Ammon's horn (tissue), 1 donor: ENCODE measurements at regions not wholly inside any gene's neighbourhood (a gene's known extent, or its start where the extent isn't known, plus 50 kb on each side); places are given as distances from the start of the nearest gene placed in this dataset.
"Not testable (repeated sequence)": the region's sequence is repeated elsewhere in the genome, so short reads cannot be mapped to it uniquely, and the experiment has no call there.

ENCODE experiments used
- DNase-seq: peaks from one replicate; pipeline ENCODE4 v3.0.0-alpha.2; 2016; ENCODE audit warnings: low spot score

- no peak for DNase-seq
Measured at GRCh38 chr14:55767286-55767685, 187.3 kb downstream of the KTN1 start.

DNA sequence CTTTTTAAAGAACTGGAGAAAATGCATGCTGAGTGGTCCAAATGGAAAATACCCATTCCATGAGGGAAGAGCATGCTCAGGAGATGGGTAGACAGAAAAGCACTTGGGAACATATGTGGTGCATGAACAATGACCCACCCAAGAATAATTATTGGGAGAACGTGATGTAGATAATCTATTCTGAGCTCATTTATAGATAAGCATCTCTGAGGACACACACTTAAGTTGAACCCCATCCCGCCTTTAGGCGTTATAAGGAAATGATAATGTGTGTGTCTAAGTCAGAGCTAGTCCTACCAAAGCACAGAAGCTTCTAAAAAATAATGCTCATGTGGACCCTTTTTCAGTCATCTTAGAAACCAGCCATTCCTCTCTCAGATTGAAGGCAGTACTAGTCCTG is 189.9 kb downstream of the KTN1 start:
- no peak for DNase-seq

GRCh38 chr14:55771242-55771981 is 191.4 kb downstream of the KTN1 start:
- DNase-seq, result no peak

DNA sequence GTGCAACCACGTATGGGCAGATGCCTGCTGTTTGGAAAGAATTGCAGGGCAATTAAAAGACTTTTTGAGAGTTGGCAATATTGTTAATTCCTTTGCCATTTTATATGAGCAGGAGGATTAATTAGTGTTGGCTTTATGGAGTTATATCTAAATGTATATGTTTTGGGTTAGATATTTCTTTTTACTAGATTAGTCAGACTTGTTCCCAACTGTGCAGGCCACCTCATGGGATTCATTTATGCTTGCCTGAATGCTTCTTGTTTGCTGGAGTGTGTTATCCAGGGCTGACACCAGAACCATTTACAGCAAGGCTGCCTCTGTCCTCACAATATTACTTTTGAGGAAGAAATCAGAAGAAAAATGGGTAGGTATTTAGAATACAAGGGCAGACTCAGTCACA is 192.5 kb downstream of the KTN1 start:
- no peak for DNase-seq

DNA sequence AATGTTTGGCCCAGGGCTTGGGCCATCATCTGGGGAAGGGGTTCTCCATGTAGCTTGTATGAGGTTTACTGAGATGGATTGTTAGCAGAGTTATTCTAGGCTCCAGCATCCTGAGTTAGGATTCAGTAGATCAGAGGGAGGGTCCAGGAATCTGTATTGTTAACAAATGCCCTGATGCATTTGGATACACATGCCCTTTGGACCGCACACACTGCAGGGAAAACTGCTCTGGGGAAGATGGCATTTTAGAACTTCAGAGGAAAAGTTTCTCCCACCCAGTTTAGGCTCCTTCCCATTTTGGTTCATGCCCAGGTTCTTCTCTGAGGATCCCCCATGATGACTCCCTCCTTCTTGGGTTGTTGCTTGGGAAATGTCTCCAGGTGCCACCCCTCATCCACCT is 193.3 kb downstream of the KTN1 start:
- no peak for DNase-seq

DNA sequence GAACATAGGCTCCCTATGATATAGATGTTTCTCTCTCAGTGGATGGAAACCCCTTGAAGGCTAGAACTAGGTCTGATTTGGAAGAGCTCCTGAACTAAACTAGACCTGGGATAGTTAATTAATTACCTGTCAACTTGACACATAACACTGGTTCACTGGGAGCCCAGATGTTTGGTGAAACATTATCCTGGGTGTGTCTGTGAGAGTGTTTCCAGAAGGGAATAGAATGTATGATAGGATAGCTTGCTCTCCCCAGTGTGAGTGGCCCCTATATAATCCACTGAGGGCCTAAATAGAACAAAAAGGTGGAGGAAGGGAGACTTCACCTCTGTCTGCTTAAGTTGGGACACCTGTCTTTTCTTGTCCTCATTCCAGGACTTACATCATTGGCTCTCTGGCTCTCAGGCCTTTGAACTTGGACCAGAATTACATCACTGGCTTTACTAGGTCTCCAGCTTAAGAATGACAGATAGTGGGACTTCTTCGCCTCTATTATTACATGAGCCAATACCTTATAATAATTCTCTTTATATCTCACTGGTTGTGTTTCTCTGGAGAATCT is 194.1 kb downstream of the KTN1 start:
- DNase-seq, result no peak

DNA sequence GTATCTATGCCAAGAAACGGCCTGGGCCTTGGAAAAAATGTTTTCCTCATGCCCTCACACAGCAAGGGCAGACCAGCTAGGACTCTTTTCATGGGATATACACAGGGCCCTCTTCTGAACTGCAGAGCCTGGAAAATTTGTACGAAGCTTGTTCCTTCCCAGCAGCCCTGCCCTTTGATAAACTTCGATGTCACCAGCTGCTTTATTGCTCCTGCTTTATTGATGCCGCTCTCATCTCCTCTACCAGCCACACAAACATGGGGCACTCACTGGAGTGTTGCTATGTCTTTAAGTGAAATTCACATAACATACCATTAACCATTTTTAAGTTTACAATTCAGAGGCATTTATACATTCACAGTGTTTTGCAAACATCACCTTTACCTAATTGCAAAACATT is 197.9 kb downstream of the KTN1 start:
- no peak for DNase-seq

GRCh38 chr14:55780156-55780946 is 200.3 kb downstream of the KTN1 start:
- DNase-seq, result peak; percentile 24

- DNase-seq, result no peak
Measured at GRCh38 chr14:55781046-55781445, 201.0 kb downstream of the KTN1 start.

DNA sequence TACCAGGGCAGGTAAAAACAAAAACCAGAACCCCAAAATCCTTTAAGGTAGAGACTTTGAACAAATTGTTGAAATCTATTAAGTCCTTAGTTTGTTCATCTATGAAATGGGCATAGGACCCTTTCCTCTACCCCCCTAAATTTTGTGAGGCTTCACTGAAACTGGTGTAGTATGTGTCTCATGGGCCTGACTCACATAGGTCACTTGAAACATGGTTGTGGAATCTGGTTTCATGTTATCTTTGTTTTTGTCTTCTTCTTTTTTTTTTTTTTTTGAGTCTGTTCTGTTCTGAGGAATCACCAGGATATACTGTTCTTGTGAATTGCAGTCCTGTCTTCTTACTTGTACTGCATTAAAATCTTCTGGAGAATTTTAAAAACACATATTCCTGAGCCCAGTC is 202.2 kb downstream of the KTN1 start:
- no peak for DNase-seq

DNA sequence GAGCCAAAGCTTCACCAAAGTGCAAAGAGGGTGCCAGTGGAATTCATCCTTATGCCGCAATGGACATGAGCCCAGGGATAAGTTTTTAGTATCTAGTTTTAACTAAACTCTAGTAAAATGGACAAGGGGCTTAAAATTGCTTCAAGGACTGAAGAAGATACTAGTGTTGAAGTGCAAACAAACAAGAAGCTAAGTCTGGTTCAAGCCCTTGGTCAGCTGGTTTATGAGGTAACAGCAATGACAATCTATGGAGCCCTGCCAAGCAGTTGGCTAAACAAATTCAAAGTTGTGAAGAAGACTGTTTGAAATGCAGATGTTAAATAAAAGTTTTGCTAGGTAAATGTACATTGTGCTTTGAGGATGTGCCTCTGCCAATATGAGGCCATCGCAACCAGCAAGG is 209.4 kb downstream of the KTN1 start:
- DNase-seq, result no peak

DNA sequence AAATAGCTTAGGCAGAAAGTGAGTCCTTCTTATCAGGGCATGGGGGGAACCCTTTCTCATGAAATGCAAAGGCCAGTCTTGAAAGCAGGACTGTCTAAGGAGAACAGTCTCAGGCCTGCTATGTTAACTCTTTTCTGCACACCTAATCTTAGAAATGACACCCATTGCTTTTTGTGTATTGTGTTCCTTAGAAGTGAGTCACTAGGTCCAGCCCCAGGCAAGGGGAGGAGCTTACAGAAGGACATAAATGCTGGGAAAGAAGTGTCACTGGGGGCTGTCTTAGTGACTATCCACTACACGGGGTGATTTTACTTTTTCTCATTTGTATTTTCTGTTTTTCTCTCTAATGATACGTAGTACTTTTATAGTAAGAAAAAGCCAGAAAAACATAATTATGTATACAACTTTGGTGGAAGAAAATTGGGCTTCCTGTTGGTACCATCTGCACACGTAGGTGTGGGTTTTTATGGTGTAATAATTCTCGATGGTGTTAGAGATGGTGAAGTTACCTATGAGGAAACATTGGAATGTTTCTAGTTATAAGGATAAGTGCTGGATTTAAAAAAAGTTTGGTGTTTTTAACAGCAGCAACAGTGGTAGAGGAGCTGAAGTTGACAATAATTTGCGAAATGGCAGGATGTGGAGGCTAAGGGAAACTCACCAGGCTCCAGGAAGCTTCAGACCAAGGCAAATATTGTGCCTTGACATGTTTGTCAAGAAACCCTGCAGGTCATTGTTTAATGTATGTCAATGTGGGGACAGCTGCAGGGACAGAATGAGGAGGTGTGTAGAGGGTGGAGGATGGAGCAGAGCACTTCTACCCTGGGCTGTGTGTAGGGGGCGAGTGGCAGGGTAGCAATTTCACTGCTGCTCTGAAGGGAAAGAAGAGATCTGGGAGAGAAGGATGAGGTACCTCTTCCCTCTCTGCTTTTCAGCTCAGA is 214.9 kb downstream of the KTN1 start:
- DNase-seq, result no peak

DNA sequence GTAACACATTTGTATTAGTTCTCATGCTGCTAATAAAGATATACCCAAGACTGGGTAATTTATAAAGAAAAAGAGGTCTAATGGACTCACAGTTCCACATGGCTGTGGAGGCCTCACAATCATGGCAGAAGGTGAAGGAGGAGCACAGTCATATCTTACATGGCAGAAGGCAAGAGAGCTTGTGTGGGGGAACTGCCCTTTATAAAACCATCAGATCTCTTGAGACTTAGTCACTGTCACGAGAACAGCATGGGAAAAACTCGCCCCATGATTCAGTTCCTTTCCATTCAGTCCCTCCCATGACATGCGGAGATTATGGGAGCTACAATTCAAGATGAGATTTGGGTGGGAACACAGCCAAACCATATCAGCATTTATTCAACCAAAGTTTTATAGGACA is 216.5 kb downstream of the KTN1 start:
- not testable (repeated sequence) for DNase-seq

- no peak for DNase-seq
Measured at GRCh38 chr14:55798406-55798805, 218.4 kb downstream of the KTN1 start.

DNA sequence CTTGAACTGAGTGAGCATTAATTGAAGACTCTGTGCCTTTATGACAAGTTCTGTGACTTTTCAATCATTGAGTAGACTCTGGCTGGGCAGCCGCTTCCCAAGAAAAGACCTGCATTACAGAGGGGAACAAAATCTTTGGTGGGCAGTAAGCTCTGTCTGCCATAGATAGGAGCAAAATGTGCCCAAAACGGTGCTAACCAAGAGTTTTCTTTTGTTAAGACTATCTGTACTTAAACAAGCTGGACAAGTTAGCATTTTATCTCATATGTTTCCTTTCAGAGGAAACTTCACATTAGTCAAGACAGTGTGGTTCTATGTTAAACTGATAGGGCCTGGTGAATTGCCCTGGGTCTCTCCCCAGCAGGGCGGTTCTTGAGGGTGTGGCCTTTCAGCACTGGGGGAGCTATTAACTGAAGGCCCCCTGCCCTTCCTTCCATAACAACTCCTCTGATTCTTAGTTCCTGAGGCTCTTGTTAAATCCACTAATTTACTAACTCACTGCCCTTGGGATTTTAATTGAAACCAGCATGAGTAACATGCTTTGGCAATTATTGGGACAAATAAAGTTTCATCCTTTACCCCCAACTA is 219.6 kb downstream of the KTN1 start:
- DNase-seq, result no peak

DNA sequence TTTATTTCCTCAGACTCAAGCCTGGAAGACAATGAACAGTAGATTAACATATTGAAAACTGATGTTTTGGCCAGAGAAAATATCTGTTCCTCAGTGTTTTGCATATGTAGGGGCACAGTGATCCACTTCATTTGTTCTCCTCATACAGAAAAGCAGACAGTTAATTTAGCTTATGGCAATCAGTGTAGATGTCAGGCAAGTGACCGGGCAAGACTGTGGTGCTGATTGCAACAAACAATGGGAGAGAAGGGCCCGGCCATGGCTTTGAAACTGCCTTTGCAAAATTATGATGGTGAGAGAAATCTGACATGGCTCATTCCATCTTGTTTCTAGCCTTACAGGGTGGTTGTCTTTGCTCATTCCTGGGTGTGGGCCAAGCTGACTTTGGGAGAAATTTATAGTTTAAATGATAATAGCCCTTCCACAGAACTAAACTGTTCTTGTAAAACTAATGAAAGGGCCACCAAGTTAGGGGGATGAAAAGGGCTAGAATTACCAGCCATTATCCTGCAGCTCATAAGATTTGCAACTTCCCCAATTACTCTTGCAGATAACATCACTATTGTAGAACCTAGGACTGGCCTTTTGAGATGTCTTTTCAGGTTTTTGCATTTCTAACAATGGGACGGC is 220.3 kb downstream of the KTN1 start:
- DNase-seq, result no peak

GRCh38 chr14:55801121-55801520 is 221.1 kb downstream of the KTN1 start:
- DNase-seq, result no peak

GRCh38 chr14:55802986-55803872 is 223.2 kb downstream of the KTN1 start:
- no peak for DNase-seq

DNA sequence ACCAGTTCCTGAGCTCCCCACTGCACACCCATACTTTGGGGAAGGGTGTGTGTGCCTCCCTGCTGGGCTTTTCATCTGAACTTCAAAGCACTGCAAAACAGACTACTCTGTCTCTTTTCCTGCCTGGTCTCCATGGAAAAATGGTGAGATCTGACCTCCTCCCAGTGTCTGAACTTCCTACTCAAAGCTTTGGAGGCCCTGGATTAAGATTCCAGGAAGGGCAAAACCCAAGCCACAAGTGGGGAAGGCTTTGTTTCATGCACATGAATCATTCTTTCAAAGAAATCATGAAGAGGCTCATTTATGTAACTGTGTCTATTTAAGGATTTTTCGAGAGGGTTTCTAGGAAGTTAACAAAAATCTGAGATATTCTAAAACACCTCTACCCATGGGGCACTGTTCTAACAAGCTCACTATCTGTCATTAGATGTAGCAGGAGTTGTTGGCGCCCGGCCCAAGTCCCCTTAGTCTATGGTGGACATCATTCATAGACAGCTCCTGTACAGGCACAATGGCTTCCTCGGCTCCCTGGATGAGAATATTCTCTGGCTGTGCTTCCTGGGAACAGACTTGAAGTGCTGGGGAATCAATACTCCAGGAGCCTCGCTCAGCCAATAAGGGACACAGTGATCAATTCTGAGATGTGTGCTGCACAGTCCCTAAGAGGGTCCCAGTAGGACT is 224.0 kb downstream of the KTN1 start:
- DNase-seq, result no peak

GRCh38 chr14:55805250-55805649 is 225.2 kb downstream of the KTN1 start:
- DNase-seq, result no peak
